NCI-H146 treated with DMSO at 0.1 percent for 48 hours (cell line): ENCODE measurements at regions not wholly inside any gene's neighbourhood (a gene's known extent, or its start where the extent isn't known, plus 50 kb on each side); places are given as distances from the start of the nearest gene placed in this dataset.

Experiments
- DNase-seq: peaks from one replicate; lab custom pipeline; 2025; ENCODE audit not compliant: unreplicated experiment; lab: John Stamatoyannopoulos, UW

DNA sequence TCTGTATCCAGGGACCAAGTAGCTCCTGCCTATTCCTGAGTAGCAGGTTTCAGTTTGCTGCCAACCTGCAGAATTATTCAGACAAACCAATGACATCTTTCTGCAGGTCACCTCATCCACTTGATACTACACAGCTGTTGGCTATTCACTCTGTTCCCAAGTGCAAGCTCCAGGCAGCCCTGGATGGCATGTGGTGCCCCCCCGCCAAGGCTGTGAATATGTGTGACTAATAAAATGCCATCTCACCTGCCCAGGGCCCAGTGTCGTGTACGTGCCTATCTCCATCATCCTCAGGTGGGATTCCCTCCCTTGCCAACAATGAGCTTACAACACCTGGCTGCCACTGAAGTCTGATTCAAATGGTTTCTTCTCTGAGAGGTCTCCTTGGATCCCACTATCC lies 125.8 kb downstream of the RAB11FIP2 start:
- DNase-seq = no peak

DNA sequence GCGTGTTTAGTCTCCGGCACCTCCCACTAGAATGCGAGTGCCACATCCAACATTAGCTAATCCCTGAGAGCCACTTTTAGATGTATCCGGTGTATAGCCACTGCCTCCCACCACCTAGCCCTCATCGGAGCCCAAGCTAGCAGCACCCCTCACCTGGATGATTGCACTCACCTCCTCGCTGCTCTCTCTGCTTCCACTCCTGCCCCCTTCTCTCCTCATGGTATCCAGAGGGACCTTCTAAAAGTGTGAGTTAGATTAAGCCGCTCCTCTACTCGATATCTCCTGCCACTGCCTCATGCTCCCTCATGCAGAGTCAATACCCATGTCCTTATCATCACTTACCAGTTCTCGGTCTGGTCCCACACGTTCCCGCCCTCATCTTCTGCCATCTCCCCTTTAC lies 125.3 kb downstream of the RAB11FIP2 start:
- DNase-seq = no peak

DNA sequence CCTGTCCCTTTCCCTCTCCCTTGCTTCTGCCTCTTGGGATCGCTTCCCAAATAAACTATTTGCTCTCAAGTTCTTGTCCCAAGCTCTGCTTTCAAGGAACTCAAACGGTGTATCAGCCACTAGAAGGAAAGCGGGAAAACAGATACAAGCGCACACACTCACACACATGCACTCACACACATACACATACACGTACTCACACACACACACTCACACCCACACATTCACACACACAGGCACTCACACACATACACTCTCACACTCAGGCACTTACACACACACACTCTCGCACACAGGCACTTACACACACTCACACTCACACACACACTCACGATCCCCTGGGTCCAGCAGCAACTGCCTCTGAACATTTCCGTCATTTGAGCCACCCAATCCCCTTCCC lies 121.9 kb downstream of the RAB11FIP2 start:
- DNase-seq = no peak

DNA sequence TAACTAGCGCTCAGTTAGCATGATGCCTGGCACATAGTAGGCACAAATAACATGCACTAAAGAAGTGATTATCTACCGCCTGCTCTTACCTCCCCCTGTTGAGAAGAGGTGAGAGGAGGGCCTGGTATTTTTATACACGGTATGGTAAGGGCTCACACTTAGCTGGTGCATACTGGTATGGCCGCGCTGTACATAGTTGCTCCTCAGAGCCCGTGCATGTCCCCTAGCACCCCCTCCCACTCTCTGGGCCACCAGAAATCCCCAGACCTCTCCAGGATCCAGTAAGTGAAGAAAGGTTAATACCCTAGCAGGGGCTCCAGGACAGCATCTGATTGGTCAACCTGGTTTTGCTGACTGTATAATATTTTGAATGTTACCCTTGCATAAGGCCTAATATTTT lies 121.4 kb downstream of the RAB11FIP2 start:
- DNase-seq = no peak

DNA sequence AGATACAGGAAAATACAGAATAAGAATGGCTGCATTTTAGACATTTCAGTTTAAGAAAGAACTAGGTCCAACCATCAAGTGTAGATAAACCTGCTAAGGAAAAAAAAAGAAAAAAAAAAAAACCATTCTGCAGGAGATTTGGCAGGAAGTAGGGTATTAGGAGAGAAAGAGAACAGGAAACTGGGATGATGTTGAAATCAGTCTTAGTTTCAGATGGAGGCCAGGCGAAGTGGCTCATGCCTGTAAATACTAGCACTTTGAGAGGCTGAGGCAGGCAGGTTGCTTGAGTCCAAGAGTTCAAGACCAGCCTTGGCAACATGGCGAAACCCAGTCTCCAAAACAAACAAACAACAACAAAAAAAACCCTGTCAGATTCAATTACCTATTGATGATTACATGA lies 120.2 kb downstream of the RAB11FIP2 start:
- no peak for DNase-seq

DNA sequence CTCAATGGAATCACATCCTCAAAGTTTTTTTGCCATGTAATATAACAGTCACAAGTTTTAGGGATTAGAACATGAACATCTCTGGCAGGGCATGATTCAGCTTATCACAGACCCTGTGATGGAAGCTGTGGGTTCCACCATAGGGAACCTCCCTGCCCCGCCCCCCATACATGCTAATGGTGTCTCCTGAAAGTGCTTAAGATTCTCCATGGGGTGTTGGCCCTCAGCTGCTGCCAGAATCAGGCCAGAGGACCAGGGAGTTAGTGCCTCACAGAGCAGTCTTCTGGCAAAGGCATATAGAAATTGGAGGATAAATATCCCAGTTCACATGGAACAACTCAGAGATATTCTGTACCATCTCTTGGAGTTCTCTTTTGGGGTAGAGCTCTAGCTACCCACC lies 119.4 kb downstream of the RAB11FIP2 start:
- DNase-seq = no peak

DNA sequence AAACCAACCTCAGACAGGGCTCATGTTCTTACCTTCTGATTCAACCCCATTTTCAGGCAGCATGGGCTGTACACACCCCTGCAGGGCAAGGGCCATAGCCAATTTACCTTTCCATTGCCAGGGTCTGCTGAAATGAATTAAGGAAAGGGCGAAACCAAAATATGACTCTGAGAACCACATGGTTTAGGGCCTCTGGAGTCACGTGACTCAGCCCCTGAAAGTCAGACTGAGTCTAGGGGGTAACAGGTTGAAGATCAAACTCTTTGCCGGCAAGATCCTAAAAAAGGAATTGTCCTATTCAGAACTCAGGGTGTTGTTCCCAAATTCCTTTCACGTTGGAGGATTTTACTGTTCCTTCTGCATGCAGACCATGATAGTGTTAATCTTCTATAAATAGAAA lies 118.9 kb downstream of the RAB11FIP2 start:
- no peak for DNase-seq

DNA sequence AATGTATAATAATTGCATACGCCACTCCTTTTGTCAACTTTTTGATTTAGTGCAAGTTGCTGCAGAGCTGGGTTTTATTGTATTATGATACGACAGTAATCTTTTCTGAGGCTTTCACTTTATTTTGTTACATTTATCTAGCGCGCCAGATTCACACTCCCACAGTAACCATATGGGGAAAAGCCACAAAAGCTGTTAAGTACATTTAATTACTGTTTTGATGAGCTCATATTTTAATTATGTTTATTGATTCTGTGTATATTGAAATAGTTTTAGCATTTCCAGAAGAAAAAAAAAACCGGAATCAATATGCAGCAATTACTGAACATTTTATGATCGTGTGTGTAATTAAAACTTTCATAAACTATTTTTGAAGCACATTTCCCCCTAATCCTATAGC lies 118.5 kb downstream of the RAB11FIP2 start:
- no peak for DNase-seq

DNA sequence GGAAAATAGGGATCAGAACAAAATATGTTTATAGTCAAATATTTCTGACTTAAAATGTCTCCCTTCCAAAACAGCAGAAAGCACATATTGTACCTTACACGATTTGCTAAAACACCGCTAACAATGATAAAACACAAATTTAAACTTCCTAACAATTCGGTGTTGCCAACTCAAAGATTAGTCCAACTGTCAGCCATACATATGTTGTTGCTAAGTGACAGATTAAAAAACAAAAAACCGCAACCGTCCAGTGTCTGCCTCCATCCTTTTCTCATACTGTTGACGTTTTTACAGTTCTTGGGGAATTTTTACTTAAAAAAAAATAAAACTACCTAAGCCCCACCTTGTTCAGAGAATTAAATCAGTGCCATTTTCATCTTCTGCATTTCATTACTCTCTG lies 118.0 kb downstream of the RAB11FIP2 start:
- no peak for DNase-seq

DNA sequence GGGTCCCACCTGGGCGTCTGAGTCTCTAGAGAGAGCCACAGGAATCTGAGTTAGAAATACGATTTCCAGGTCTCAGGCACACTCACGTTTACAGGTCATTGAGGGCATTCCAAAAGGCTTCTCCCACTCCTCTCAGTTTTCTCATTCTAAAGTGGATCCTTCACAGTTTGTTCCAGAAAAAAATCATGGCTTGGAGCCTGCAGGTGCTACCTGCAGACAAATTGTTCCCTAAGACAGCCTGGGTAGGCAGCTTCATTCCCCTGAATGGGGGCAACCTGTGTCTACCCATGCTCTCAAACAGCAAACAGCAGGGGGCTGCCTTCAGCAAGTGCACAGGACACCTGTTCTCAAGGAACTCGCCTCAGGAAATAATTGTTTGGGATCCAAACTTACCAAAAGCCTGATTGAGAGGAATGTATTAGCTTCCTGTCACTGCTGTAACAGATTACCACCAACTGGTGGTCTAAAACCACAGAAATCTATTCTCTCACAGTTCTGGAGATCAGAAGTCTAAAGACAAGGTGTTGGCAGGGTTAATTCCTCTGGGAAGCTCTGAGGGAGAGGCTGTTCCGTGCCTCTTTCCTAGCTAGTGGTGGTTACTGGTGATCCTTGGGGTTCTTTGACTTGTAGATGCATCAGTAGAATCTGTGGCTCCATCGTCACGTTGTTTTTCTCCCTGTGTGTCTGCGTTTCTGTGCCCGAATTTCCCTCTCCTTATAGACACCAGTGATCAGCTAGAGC lies 117.2 kb downstream of the RAB11FIP2 start:
- peak; percentile 40 for DNase-seq

DNA sequence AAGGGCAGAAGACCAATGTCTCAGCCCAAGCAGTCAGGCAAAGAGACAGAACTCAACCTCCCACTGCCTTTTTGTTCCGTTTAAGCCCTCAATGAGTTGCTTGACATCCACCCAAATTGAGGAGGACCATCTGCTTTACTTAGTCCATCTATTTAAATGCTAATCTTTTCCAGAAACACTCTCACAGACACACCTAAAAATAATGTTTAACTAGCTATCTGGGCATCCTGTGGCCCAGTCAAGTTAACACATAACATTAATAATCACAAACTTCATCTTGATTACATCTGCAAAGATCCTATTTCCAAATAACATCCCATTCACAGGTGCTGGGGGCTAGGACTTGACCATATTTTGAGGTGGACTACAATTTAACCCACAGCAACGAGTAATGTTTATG lies 115.7 kb downstream of the RAB11FIP2 start:
- DNase-seq = no peak

DNA sequence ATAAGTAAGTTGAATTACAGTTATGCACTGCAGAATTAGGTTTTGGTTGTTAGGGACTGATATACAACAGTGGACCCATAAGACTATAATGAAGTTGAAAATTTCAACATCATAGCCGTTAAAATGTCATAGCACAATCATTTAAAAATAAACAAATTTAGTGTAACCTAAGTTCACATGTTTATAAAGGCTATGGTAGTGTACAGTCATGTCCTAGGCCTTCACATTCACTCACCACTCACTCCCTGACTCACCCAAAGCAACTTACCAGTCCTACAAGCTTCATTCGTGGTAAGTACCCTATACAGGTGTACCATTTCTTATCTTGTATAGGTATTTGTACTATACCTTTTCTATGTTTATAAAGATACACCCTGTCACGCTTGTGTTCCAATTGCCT lies 113.7 kb downstream of the RAB11FIP2 start:
- DNase-seq = no peak

DNA sequence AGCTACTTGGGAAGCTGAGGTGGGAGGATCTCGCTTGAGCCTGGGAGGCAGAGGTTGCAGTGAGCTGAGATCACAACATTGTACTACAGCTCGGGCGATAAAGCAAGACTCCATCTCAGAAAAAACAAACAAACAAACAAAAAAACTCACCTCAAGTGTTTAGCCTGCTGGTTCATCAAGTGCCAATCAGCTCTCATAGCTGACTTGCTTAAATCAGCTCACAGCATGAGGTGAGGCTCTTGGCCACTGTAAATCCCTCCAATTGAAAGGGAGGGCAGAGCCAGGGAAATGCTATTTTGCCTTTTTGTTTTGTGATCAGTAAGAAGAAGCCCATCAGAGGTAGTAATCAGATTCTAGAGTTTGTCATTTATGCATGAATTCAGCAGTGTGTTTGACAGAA lies 112.3 kb downstream of the RAB11FIP2 start:
- no peak for DNase-seq

DNA sequence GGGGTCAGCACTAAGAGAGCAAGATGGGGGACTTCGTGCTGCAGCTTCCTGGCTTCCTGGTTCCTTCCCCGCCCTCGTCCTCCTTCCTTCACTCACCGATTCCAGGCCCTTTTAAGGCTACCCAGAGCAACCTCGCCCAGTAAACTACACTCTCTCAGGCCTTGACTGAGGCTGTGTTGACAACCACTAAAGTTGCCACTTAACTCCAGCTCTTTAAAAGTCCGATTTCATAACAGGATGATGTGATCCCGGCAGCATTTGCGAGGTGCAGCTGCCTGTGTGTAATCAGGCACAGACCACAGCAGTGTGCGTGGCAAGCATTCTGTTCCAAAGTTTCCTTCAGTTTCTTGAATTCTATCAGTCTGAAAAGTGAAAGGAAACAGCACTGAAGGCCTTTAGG lies 110.6 kb downstream of the RAB11FIP2 start:
- no peak for DNase-seq

DNA sequence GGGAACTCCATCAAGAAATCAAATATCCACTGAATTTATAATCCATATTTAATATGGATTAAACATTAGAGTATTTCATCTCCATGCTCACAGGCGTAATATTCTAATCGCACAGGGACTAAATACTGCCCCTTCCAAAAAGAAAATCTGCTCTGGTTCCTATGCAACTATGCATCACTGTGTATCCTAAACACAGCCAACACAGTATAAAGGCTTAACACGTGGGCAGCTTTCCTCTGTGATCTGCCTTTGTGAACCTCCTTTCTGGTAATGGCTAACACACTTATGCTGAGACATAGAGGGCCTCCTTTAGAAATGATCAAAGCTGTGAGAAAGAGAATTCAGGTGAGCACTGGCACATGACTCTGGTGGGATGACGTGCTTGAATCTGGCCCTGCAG lies 110.2 kb downstream of the RAB11FIP2 start:
- DNase-seq = no peak

DNA sequence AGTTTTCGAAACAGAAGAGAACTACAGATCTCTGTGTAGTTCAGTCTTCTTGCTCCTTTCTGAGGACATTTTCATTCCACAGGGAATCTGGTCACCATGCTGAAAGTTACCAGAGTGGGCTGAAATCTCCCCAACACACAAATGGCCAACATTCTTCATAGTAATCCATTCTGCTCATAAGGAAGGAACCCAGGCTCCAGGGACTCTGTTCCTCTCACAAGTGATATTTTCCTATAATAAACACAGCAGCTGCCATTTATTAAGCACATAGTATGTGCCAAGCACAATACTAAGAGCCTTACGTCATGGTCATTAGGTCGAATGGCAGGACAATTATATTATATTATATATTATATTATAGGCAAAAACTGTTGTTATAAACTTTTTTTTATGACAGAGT lies 109.8 kb downstream of the RAB11FIP2 start:
- DNase-seq = no peak

DNA sequence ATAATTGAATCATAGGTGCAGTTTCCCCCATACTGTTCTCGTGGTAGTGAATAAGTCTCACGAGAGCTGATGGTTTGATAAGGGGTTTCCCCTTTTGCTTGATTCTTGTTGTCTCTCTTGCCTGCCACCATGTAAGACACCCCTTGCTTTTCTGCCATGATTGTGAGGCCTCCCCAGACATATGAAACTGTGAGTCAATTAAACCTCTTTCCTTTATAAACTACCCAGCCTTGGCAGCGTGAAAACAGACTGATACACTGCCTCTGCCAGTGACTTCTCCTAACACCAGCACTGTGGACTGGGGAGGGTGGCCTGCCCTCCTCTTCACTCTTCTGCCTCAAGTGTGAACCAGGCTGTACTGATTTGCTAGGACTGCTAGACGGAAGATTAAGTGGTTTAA lies 108.6 kb downstream of the RAB11FIP2 start:
- no peak for DNase-seq

DNA sequence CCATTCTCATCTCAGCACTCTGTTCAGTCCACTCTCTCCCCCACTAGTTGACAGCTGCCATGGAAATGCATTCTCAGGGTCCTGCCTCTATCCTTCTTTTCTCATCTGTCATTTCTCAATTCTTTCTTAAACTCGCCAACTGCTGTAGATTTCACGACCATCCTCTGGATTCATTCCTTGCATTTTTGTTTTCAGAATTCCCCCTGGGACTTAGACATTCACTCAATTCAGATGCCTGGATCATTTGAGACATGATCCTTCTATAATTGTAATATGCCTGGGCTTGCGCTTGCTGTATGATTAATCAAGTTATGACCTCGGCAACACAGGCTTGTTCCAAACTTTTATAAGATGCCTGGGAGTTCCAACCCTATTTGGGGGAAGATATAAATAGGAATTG lies 104.5 kb downstream of the RAB11FIP2 start:
- no peak for DNase-seq

DNA sequence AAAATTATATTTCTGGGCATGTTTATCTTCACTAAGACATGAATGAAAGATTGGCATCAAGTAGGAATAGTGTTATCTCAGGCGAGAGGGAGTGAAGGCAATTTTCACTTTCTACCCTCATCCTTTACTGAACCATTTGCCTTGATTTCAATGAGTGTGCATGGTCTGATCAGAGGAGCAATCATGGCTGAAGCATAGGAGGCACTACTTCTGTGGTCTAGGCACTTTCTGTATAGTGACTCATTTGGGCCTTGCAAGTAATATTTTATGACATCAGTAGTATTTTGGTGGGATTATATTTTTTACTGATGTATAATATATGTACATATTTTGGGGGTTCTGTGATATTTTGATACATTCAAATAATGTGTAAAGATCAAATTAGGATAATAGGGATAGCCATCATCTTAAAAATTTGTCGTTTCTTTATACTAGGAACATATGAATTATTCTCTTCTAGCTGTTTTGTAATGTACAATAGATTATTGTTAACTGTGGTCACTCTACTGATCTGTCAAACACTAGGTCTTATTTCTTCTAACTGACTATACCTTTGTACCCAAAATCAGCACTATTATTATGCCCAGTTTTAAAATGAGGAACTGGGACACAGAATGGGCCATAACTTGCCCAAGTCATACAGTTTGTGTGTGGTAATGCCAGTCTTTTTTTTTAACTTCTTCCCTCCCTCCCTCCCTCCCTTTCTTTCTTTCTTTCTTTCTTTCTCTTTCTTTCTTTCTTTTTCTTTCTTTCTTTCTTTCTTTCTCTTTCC lies 101.9 kb downstream of the RAB11FIP2 start:
- DNase-seq = no peak

DNA sequence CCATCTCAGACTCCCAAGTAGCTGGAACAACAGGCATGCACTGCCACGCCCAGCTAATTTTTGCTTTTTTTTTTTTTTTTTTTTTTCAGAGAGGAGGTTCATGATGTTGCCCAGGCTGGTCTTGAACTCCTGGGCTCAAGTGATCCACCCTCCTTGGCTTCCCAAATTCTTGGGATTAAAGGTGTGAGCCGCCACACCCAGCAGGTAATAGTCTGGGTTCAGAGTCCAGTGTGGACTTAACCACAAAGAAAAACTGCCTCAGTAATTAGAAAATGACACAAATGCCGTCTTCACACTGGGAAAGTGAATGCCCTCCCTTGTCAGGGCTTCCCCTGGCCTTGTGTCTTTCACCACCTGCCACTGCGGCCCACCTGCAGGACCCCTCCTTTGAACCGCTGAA lies 101.1 kb downstream of the RAB11FIP2 start:
- DNase-seq = no peak

DNA sequence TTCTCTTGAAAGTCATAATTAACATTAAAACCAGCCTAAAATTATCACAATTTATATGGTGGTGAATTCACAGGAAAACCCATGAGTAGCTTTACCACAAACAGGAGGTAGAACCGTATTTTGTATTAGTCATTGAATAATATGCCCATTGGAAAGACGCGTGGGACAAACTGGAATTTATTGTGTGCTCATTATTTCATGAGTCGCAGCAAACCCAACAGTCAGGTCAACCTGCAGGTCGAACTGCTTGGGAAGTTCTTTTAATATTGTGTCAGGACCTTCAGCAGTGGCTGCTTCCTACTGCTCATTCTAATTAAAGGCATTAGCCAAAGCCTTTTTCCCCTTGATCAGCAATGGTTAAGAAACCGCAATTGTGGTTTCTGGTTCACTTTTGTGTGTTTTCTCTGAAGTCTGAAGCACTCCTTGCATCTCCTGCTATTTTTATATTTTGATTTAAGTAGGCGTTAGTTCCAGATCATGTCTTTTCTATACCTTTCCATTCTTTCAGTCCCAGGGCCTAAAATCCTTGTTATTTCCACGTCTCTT lies 100.1 kb downstream of the RAB11FIP2 start:
- no peak for DNase-seq

DNA sequence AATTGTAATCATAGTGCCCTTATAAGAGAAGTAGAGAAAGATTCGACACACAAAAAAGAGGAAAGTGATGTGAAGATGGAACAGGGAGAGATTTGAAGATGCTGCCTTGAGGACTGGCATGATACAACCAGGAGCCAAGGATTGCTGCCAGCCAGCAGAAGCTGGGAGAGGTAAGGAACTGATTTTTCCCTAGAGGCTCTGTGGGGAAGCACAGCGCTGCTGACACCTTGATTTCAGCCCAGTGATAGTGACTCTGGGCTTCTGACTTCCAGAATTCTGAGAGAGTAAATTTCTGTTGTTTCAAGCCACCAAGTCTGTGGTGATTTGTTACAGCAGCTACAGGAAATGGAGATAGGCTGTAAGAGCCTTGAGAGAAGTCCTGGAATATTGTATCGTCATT lies 98.2 kb downstream of the RAB11FIP2 start:
- no peak for DNase-seq
